Heart left ventricle (tissue), 16 donors: ENCODE measurements at regions not wholly inside any gene's neighbourhood (a gene's known extent, or its start where the extent isn't known, plus 50 kb on each side); places are given as distances from the start of the nearest gene placed in this dataset.

Experiments
- ATAC-seq, 4 donors: fragments of 200-7000 bp; cut with Tn5 transposase; one replicate each; pipeline ENCODE4 v1.9.1; 2020 to 2022; ENCODE audit warnings: moderate library complexity in 4 of 4, mild to moderate bottlenecking in 3 of 4, moderate number of reproducible peaks in 1 of 4
- DNase-seq, 5 donors: peaks; one replicate each; pipeline ENCODE4 v3.0.0-alpha.2; 2020
- H3K27ac ChIP-seq, 12 donors: fragments of 200-600 bp; sonication (generic) in 4 of 12; one replicate each; pipeline versions ENCODE4 v1.5.0 to v1.8.0; 2016 to 2022; ENCODE audit warnings: mild to moderate bottlenecking in 2 of 12
- H3K27me3 ChIP-seq, 9 donors: fragments of 200-600 bp; sonication (generic) in 2 of 9; one replicate each; pipeline versions ENCODE4 v1.5.1 to v1.8.0; 2016 to 2022; ENCODE audit warnings: mild to moderate bottlenecking in 3 of 9
- H3K36me3 ChIP-seq, 9 donors: fragments of 200-600 bp; sonication (generic) in 2 of 9; one replicate each; pipeline versions ENCODE4 v1.5.0 to v1.8.0; 2018 to 2022; ENCODE audit warnings: mild to moderate bottlenecking in 2 of 9
- H3K4me1 ChIP-seq, 12 donors: fragments of 200-600 bp; sonication (generic) in 4 of 12; one replicate each; pipeline versions ENCODE4 v1.5.0 to v1.8.0; 2016 to 2022; ENCODE audit warnings: mild to moderate bottlenecking in 3 of 12
- H3K4me3 ChIP-seq, 12 donors: fragments of 200-600 bp; sonication (generic) in 4 of 12; one replicate each; pipeline versions ENCODE4 v1.5.0 to v1.8.0; 2017 to 2022; ENCODE audit warnings: mild to moderate bottlenecking in 9 of 12, moderate library complexity in 4 of 12
- H3K9me3 ChIP-seq, 12 donors: fragments of 200-600 bp; sonication (generic) in 4 of 12; one replicate each; pipeline versions ENCODE4 v1.5.0 to v1.8.0; 2016 to 2022; ENCODE audit warnings: mild to moderate bottlenecking in 1 of 12
- POLR2A ChIP-seq, 2 donors: fragments of 450-650 bp; IDR thresholded peaks; one replicate each; pipeline ENCODE4 v1.6.1; 2017; ENCODE audit warnings: antibody characterized with exemption in 2 of 2, mild to moderate bottlenecking in 2 of 2, moderate library complexity in 2 of 2
- WGBS, 4 donors: extraction: QIAGEN DNeasy Blood & Tissue Kit in 2 of 4; methylation state at CpG; one replicate each; pipeline versions ENCODE4 v1.1.5 to v1.1.7; 2013 to 2018; 5-methylcytosine and 5-hydroxymethylcytosine counted together
- intact Hi-C, 10 donors: fragments of 100-400 bp; cut with DNase I; formaldehyde crosslinking; loops; one replicate each; pipeline versions ENCODE4 v1.11.1 to v1.14.2; 2022
- TF ChIP-seq, protein P1 (sequence below), 12 donors: fragments of 200-600 bp; sonication (generic) in 4 of 12; IDR thresholded peaks; one replicate each; pipeline versions ENCODE4 v1.5.0 to v1.8.0; 2018 to 2022; ENCODE audit warnings: antibody characterized with exemption in 12 of 12, mild to moderate bottlenecking in 5 of 12
- donor health status: ischemic (EF 13 %, LVEDD 7.1; RV severe dilation, severe dysfunction).
- donor health status: healthy with polysubstance abuse.
- donor health status: DM: no; HTN: yes; CAD: no.
- donor health status: DM: no; HTN: no; CAD: no.
- donor health status: ischemic (EF 25% LVEDD 6.9; RV normal size, moderate dysfunction).
- donor health status: ischemic (EF 25% LVEDD 5.7; RV mildly dilated, moderate dysfunction).
- donor health status: healthy.
- donor health status: DM: yes; HTN: yes; CAD: no.
- donor health status: ischemic (EF 35%, LVEDD 5.7; RV mildly dilated, moderate dysfunction).
- donor health status: nonischemic (EF 11% LVEDD 7.7; RV severe dilation, severe dysfunction).
- donor health status: DM: yes; HTN: yes; CAD: no.
- donor health status: PGD.
- donor health status: ischemic (EF 29% LVEDD 5.4; RV normal size, mild dysfunction).
- donor health status: nonischemic (EF 23%, LVEDD 6.1; RV moderate dilation, normal function).

DNA sequence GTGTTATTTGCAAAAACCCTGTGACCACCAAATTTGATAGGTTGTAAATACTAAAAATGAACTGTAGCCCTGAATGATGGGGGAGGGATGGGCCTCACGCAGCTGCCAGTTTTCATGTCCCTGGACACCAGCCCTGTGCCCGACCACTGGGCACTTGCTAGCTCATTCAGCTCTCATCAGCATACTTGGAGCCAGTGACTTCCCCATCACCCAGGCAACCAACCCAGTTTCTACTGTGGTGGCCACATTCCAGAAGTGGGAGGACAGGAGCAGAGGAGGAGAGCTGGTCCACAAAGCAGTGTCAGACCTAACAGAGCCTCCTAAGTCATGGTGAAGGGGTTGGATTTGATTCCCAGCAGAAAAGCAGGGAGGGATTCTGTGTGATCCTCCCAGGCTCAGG is 128.2 kb downstream of the CPEB2 start:
- intact Hi-C loops = no loop called here
- no peak overlapping the region for H3K4me3 ChIP-seq
- H3K36me3 ChIP-seq = no peaks in the 10 kb centered on the region
- no peak for TF ChIP-seq POLR2A (IDR thresholded peaks at IDR 0.05)
- TF ChIP-seq, protein P1, sequence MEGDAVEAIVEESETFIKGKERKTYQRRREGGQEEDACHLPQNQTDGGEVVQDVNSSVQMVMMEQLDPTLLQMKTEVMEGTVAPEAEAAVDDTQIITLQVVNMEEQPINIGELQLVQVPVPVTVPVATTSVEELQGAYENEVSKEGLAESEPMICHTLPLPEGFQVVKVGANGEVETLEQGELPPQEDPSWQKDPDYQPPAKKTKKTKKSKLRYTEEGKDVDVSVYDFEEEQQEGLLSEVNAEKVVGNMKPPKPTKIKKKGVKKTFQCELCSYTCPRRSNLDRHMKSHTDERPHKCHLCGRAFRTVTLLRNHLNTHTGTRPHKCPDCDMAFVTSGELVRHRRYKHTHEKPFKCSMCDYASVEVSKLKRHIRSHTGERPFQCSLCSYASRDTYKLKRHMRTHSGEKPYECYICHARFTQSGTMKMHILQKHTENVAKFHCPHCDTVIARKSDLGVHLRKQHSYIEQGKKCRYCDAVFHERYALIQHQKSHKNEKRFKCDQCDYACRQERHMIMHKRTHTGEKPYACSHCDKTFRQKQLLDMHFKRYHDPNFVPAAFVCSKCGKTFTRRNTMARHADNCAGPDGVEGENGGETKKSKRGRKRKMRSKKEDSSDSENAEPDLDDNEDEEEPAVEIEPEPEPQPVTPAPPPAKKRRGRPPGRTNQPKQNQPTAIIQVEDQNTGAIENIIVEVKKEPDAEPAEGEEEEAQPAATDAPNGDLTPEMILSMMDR (IDR thresholded peaks at IDR 0.05) = no peak
- no peaks in the 10 kb centered on the region for H3K4me1 ChIP-seq
- no peaks in the 10 kb centered on the region for H3K27me3 ChIP-seq
- 70 to 91% (median 85%) methylated on average over 2 of the region's 2 CpGs for WGBS, 4 donors
- no peak overlapping the region for H3K27ac ChIP-seq
- ATAC-seq (no peak), DNase-seq (no peak)
- no peaks in the 10 kb centered on the region for H3K9me3 ChIP-seq

DNA sequence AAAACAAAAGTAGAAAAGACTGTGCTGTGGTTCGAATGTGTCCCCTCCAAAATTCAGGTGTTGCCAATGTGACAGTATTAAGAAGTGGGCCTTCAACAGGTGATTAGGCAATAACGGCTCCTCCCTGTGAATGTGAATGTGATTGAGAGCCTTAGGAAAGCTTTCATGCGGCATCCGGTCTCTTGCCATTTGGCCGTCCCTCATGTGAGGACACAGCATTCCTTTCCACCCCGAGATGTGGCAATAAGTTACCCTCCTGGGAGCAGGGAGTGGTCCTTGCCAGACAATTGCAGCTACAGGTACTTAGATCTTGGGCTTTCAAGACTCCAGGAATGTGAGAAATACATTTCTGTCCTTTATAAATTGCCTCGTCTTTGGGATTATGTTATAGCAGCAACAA is 129.3 kb downstream of the CPEB2 start:
- H3K4me3 ChIP-seq = no peak overlapping the region
- TF ChIP-seq, protein P1 (IDR thresholded peaks at IDR 0.05) = no peak
- TF ChIP-seq POLR2A (IDR thresholded peaks at IDR 0.05) = no peak
- ATAC-seq (no peak), DNase-seq (no peak)
- no peaks in the 10 kb centered on the region for H3K4me1 ChIP-seq
- H3K36me3 ChIP-seq = no peaks in the 10 kb centered on the region
- peaks cover 0 to 10% (median 0%) of the 10 kb centered on the region in 12 donors for H3K9me3 ChIP-seq
- no peaks in the 10 kb centered on the region for H3K27me3 ChIP-seq
- H3K27ac ChIP-seq = no peak overlapping the region
- WGBS, 4 donors = 65 to 76% (median 69%) methylated on average over 7 of the region's 7 CpGs
- intact Hi-C loops = no loop called here

DNA sequence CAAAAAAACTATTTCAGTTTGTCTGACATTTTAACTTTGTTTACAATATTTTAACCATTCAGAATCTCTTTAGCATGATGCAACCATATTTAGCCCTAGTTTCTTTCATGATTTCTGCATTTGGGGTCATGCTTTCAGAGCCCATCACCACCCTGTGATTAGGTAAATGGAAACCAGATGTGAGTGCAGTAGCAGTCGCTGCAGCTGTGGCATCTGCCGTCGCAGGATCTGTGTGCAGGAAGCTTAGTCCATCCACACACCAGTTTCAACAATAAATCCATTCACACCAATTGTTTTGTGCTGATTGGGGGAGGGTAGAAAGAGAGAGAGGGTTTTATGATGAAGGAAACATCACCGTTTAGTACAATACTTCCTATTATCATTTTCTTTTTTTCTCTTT is 130.5 kb downstream of the CPEB2 start:
- H3K27me3 ChIP-seq = no peaks in the 10 kb centered on the region
- no peak for TF ChIP-seq POLR2A (IDR thresholded peaks at IDR 0.05)
- TF ChIP-seq, protein P1 (IDR thresholded peaks at IDR 0.05) = no peak
- H3K4me3 ChIP-seq = no peak overlapping the region
- WGBS, 4 donors = 39 to 45% (median 44%) methylated on average over 4 of the region's 4 CpGs
- DNase-seq (no peak), ATAC-seq (no peak)
- intact Hi-C loops = no loop called here
- H3K36me3 ChIP-seq = no peaks in the 10 kb centered on the region
- H3K27ac ChIP-seq = no peak overlapping the region
- H3K9me3 ChIP-seq = peaks cover 0 to 12% (median 0%) of the 10 kb centered on the region in 12 donors
- H3K4me1 ChIP-seq = no peaks in the 10 kb centered on the region

DNA sequence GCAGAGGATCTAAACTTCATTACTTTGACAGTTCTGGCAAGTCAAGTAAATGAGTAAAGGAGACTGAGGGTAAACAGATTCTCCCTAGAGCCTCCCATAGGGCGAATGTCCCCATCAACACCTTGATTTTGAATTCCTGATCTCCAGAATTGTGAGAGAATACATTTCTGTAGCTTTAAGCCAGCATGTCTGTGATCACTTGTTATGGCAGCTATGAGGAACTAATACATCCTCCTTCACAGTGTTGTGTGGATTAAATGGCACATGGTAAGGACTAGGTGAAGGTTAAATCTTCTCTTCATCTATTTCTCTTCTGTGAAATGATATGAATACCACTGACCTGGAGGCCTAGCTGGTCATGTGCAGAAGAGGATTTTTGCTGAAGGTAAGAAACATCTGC is 137.3 kb downstream of the CPEB2 start:
- WGBS, 4 donors = 77 to 85% (median 79%) methylated on average over 1 of the region's 1 CpG

More for the DNA sequence above, 137.3 kb downstream of the CPEB2 start:
- intact Hi-C loops = no loop called here
- no peaks in the 10 kb centered on the region for H3K36me3 ChIP-seq
- ATAC-seq (no peak), DNase-seq (no peak)
- no peaks in the 10 kb centered on the region for H3K27me3 ChIP-seq
- no peak overlapping the region for H3K27ac ChIP-seq
- peaks cover 0 to 10% (median 0%) of the 10 kb centered on the region in 12 donors for H3K4me1 ChIP-seq
- TF ChIP-seq, protein P1 (IDR thresholded peaks at IDR 0.05) = no peak
- no peak for TF ChIP-seq POLR2A (IDR thresholded peaks at IDR 0.05)
- H3K4me3 ChIP-seq = no peak overlapping the region
- peaks cover 0 to 12% (median 0%) of the 10 kb centered on the region in 12 donors for H3K9me3 ChIP-seq
